Brain microvascular endothelial cell (primary cell): ENCODE measurements at regions not wholly inside any gene's neighbourhood (a gene's known extent, or its start where the extent isn't known, plus 50 kb on each side); places are given as distances from the start of the nearest gene placed in this dataset.
"Not testable (repeated sequence)": the region's sequence is repeated elsewhere in the genome, so short reads cannot be mapped to it uniquely, and the experiment has no call there.

Experiments
- DNase-seq: peaks from one replicate; pipeline ENCODE4 v3.0.0-alpha.2; 2020
- H3K27ac ChIP-seq: fragments of 250-450 bp; sonication (Bioruptor Pico); 2 replicates; pipeline ENCODE4 v1.5.1; 2020; ENCODE audit warnings: mild to moderate bottlenecking, moderate library complexity
- H3K27me3 ChIP-seq: fragments of 250-450 bp; sonication (Bioruptor Pico); replicated peaks from 2 replicates; pipeline ENCODE4 v1.5.1; 2020; ENCODE audit warnings: mild to moderate bottlenecking
- H3K36me3 ChIP-seq: fragments of 250-450 bp; sonication (Bioruptor Pico); replicated peaks from 2 replicates; pipeline ENCODE4 v1.5.1; 2020; ENCODE audit warnings: mild to moderate bottlenecking
- H3K4me3 ChIP-seq: 2 replicates; pipeline ENCODE4 v1.5.1; 2011; ENCODE audit warnings: low read depth, mild to moderate bottlenecking, control low read depth, low read length, moderate library complexity
- in situ Hi-C: cut with HindIII; loops from 2 replicates; pipeline ENCODE4 v1.10.0; 2017; ENCODE audit warnings: low sequenced_read_pairs, low pct_ligation_motif_present
- TF ChIP-seq, protein P1 (sequence below): IDR thresholded peaks from 2 replicates; pipeline ENCODE4 v1.5.1; 2011; ENCODE audit warnings: low read depth, mild to moderate bottlenecking, moderate library complexity, low read length, control low read depth, inconsistent platforms; ENCODE audit errors: missing control alignments

DNA sequence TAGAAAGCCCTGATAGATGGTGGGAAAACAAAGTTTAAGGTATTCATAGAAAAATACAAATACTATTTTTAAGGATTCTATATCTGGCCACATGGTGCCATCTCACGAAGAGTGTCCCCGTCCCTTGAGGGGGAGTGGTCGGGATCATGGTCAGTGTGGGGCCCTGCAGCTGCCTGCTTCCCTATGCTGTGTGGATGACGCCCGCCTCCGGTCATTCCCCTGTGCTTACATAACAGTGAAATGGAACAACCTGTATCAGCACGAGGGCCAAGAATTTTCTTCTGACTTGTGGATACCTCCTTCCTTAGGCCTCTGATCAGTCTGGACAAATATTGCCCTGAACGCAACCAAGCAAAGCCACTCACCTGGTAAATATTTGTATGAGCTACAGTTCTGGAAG lies 2724.1 kb upstream of the TPTE start:
- H3K27ac ChIP-seq, H3K4me3 ChIP-seq, H3K36me3 ChIP-seq, DNase-seq, in situ Hi-C loops, H3K27me3 ChIP-seq: not testable (repeated sequence)

DNA sequence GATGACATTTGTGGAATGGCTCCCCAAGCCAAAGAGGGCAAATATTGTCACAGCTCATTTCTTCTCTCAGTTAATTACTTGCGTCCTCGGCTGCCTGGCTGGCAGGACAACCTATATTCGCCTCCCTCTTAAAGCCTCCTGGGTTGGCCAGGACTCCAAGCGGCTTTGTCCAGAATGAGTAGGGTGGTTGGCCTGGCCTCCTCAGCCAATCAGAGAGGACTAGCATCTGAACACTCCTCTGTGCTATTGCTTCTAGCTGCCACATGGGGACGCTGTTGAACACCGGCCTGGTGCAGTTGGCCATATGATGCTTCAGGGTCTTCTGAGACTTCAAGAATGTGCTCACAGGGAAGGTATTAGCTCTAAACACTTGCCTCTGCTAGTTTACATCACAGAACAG lies 2722.9 kb upstream of the TPTE start:
- in situ Hi-C loops, H3K27me3 ChIP-seq, DNase-seq, H3K36me3 ChIP-seq, H3K4me3 ChIP-seq, H3K27ac ChIP-seq: not testable (repeated sequence)
- TF ChIP-seq, protein P1, sequence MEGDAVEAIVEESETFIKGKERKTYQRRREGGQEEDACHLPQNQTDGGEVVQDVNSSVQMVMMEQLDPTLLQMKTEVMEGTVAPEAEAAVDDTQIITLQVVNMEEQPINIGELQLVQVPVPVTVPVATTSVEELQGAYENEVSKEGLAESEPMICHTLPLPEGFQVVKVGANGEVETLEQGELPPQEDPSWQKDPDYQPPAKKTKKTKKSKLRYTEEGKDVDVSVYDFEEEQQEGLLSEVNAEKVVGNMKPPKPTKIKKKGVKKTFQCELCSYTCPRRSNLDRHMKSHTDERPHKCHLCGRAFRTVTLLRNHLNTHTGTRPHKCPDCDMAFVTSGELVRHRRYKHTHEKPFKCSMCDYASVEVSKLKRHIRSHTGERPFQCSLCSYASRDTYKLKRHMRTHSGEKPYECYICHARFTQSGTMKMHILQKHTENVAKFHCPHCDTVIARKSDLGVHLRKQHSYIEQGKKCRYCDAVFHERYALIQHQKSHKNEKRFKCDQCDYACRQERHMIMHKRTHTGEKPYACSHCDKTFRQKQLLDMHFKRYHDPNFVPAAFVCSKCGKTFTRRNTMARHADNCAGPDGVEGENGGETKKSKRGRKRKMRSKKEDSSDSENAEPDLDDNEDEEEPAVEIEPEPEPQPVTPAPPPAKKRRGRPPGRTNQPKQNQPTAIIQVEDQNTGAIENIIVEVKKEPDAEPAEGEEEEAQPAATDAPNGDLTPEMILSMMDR = peak; percentile 16

DNA sequence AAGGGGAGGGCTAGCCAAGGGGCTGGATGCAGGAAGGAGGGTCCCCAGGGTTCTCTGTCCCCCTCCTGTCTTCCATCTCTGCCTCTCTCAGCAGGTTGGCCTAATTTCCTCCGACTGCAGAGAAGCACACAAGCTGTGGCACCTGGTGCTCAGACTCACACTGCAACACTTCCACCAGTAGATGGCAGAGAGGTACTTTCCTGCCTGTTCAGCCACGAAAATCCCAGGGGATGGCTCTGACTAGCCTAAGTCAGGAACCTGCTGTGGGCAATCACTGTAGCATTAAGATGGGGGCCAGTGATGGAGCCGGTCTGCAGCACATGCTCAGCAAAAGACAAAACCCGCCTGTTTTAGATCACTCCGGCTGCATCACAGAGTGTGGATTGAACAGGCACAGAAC lies 2721.7 kb upstream of the TPTE start:
- H3K36me3 ChIP-seq, H3K4me3 ChIP-seq, DNase-seq, in situ Hi-C loops, H3K27ac ChIP-seq, H3K27me3 ChIP-seq: not testable (repeated sequence)

DNA sequence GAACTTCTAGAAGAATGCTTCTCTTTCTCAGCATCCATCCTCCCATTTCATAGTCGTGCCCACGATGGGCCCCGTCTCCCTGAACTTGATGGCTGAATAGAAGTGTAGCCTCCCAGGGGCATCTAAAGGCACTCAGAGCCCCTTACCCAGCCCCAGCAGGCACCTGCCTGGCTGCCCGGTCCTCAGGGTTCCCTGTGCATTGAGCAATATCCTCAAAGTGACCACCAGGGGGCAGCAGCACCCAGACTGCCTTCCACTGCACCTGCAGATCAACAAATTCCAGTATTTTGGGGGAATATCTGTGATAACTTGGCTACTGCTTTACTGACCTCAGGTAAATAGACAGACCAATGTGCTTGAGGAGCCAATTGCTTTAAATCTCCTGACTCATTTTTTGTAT lies 2707.9 kb upstream of the TPTE start:
- H3K27ac ChIP-seq, DNase-seq, H3K27me3 ChIP-seq, in situ Hi-C loops, H3K4me3 ChIP-seq, H3K36me3 ChIP-seq: not testable (repeated sequence)

DNA sequence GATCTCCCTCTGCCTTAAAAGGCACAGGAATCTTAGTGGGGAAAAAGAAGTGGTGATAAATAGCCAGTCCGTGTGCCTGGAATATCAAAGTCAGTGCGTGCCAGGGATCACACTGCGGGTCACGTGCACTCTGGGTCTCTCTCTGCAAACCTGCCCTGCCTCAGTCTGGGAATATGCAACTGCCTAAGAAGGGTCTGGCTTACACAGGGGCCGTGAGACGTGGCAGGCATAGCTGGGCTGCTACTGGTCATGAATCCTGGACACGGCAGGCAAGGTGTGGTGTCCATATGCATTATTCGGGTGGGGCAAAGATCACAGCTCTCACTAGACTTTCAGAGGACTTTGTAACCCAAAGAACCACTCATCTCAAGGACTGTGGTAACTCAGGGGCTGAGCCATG lies 2704.4 kb upstream of the TPTE start:
- H3K36me3 ChIP-seq, H3K4me3 ChIP-seq, H3K27me3 ChIP-seq, in situ Hi-C loops, DNase-seq, H3K27ac ChIP-seq: not testable (repeated sequence)

DNA sequence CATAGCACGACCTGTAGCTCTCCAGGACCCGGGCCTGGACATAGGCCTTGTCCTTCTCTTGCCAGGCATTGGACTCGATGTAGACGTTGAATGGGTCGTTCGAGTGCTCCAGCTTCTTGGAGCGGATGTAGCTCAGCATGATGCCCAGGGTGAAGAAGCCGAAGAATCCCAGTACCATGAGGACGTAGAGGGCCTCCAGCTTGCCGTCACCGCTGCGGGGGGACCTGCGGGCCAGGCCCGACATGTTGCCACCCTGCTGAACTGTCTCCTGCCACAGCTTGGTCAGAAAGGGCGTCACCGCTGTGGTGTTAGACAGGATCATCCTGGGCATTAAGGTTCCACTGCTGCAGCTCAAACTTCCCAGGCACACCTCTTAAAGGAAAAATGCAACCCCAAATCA lies 2702.1 kb upstream of the TPTE start:
- H3K4me3 ChIP-seq, H3K27ac ChIP-seq, DNase-seq, H3K27me3 ChIP-seq, H3K36me3 ChIP-seq, in situ Hi-C loops: not testable (repeated sequence)

DNA sequence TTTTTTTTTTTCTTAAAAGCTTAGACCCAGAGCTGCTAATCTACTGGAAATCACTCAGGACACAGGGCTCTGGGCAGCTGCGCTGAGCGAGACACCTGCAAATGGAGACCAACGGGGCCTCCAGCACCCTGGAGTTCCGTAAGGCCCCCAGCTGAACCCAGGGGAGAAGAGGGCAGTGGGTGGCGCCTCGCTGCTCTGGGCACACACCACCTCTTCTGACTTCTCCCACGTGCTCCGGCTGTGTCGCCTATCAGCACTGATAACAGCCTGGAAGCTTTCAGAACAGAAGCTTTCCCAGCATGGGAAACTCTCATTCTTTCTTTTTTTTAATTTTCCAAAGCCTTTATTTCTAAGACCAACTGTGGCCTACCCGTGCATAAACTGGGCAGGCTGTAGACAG lies 2695.8 kb upstream of the TPTE start:
- H3K27me3 ChIP-seq, H3K36me3 ChIP-seq, in situ Hi-C loops, DNase-seq, H3K4me3 ChIP-seq, H3K27ac ChIP-seq: not testable (repeated sequence)

DNA sequence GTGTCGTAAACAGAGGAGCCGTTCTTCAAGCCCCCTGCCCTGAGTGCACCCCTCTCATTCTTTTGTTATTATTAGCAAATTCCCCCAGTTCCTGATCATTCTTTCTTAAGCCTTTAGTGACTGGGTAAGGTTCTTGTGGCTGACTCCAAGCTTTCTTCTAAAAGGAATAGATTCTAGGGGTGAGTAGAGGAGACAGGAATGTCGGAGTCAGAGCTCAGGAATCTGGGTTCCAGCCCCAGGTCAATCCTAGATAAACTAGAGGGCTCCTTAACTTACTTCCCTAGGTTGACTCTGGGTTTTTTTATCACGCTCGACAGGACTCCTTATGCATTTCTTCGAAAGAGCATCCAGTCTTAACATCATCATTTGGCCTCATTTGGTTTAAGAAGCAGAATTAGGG lies 2695.2 kb upstream of the TPTE start:
- H3K4me3 ChIP-seq, in situ Hi-C loops, H3K27ac ChIP-seq, DNase-seq, H3K36me3 ChIP-seq, H3K27me3 ChIP-seq: not testable (repeated sequence)

DNA sequence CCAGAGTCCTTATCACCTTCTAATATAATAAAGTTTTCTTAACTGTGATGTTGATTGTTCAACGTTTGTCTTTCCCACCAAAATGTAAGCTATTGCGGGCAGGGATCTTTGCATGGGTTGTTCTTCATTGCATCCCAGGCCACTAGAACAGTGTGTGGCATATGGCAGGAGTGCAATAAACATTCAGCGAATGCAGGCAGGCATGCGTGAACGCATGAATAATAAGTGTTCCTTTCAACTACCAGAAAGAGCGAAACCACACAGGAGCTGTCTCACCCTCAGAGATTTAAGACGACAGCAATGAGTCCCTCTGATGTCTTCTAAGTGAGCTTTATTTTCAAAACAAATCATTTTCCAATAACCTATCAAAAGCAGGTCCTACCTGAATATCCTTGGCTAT lies 2693.1 kb upstream of the TPTE start:
- in situ Hi-C loops, DNase-seq, H3K36me3 ChIP-seq, H3K27ac ChIP-seq, H3K27me3 ChIP-seq, H3K4me3 ChIP-seq: not testable (repeated sequence)

DNA sequence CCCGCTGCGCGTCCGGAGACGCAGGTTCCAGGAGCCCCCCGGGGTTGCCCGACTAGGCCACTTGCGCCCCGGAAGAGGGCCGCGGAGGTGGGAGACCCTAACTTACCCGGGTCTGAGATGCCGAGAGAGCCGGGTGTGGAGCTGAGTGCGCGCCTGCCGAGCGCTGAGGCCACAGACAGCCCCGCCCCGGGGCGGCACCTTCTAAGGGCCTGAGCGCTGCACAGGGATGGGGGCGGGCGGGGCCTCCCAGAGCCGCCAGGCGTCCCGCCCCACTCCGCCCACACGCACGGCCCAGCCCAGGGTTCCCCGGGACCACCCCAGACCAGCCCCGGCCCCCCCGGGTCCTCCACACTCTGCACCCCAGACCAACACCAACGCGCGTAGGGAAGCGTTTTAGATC lies 2692.0 kb upstream of the TPTE start:
- DNase-seq, H3K36me3 ChIP-seq, H3K27ac ChIP-seq, in situ Hi-C loops, H3K4me3 ChIP-seq, H3K27me3 ChIP-seq: not testable (repeated sequence)

DNA sequence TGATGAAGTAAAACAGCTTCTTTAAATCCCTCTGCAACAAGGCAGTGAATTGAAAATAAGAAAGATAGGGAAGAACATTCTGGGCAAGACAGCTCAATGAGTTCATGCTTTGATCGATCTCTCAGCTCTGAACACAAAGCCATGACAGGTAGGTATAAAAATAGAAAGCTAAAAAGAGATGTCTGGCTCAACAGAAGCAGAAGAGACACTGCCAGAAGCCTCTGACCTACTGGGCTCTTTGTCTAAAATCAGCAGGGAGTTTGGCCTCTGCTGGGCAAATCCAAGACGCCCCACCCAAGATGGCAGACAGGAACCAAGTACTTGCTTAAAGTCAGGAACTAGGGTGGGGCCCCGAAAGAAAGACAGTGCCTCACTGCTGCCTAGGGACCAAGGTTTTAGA lies 2684.1 kb upstream of the TPTE start:
- H3K27ac ChIP-seq, H3K4me3 ChIP-seq, in situ Hi-C loops, DNase-seq, H3K27me3 ChIP-seq, H3K36me3 ChIP-seq: not testable (repeated sequence)

DNA sequence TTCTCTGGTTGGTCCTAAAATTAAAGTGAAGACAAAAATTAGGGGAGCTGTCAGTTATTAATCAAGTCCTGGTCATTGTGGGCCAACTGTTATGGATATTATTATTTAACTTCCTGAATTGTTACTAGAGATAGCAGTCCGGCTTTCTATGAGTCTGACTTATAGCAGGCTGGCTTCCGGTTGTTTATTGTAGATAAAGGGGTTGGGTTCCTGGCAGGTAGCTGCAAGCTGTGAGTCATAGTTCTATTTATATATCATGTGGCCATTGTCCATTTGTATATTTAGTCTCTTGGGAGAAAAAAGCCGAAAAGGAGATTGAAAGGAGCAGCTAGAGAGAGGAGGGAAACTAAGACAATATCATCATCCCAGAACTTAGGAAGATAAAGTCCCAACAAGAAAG lies 2668.0 kb upstream of the TPTE start:
- H3K27ac ChIP-seq, in situ Hi-C loops, H3K27me3 ChIP-seq, H3K4me3 ChIP-seq, H3K36me3 ChIP-seq, DNase-seq: not testable (repeated sequence)

DNA sequence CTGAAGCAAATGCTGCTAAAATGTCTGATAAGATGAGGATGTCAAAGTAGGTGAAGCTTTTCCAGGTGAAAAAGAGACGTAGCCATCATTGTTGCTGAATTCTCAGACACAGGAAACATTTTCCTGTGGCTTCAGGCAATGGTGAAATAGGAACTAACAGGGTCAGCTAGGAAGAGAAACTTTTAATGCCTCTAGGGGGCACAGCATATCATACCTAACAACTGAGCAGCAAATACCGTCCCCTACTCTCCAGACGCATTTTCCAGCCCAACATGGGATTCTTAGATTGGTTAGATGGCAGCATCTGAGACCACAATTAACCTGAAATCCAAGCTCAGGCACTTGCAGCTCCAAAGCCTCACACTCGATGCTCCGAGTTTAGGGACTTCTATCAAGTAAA lies 2667.5 kb upstream of the TPTE start:
- H3K27me3 ChIP-seq, DNase-seq, H3K4me3 ChIP-seq, in situ Hi-C loops, H3K27ac ChIP-seq, H3K36me3 ChIP-seq: not testable (repeated sequence)
